ENCODE measurements at regions not wholly inside any gene's neighbourhood (a gene's known extent, or its start where the extent isn't known, plus 50 kb on each side); places are given as distances from the start of the nearest gene placed in this dataset.
A peak's percentile ranks its signal among the peaks of the same experiment; 100 is the strongest.

DNA sequence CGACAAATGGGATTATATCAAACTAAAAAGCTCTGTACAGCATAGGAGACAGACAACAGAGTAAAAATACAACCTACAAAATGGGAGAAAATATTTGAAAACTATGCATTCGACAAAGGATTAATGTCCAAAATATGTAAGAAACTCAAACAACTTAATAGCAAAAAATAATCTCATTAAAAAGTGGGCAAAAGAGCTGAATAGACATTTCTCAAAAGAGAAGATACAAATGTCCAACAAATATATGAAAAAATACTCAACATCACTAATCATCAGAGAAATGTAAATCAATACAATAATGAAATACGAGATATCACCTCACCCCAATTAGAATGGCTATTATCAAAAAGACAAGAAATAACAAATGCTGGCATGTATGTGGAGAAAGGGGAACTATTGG lies 272.9 kb downstream of the KLHL13 start:
- H3K4me1 ChIP-seq, result no peaks in the 10 kb centered on the region
- no peak overlapping the region for H3K9ac ChIP-seq
- H3K36me3 Mint-ChIP-seq, result no peaks in the 10 kb centered on the region
- H2AFZ ChIP-seq (replicated peaks), result no peak overlapping the region
- no peaks in the 10 kb centered on the region for H3K27me3 Mint-ChIP-seq (ENCODE audit: insufficient read depth, low read depth)
- no peaks in the 10 kb centered on the region for H3F3A ChIP-seq (ENCODE audit: low read depth)
- peaks cover 2% of the 10 kb centered on the region for H3K9me3 Mint-ChIP-seq
- no peak overlapping the region for H3K4me2 ChIP-seq
- no peaks in the 10 kb centered on the region for H4K20me1 ChIP-seq (ENCODE audit: low read depth)
- no peak overlapping the region for H3K27ac ChIP-seq
- no peak for DNase-seq (ENCODE audit: low spot score)
- H3K27me3 ChIP-seq, result no peaks in the 10 kb centered on the region
- no peak overlapping the region for H3K4me3 Mint-ChIP-seq
- H3K4me3 ChIP-seq, result no peak overlapping the region
- H3K27ac Mint-ChIP-seq, result no peak overlapping the region
- no peaks in the 10 kb centered on the region for H3K36me3 ChIP-seq
- H3K79me2 ChIP-seq (ENCODE audit: low read depth), result no peaks in the 10 kb centered on the region
- TF ChIP-seq CTCF (IDR thresholded peaks at IDR 0.05), result no peak
- TF ChIP-seq EZH2 (IDR thresholded peaks at IDR 0.05), result no peak
- no peak for TF ChIP-seq EZH2phosphoT487 (IDR thresholded peaks at IDR 0.05)
- peaks cover 3% of the 10 kb centered on the region for H3K4me1 Mint-ChIP-seq
- H3K9me3 ChIP-seq (ENCODE audit: low read depth), result no peaks in the 10 kb centered on the region

GRCh38 chrX:117840645-117841044 lies 276.0 kb downstream of the KLHL13 start:
- no peak overlapping the region for H3K27ac Mint-ChIP-seq
- H3K4me1 Mint-ChIP-seq, result no peaks in the 10 kb centered on the region
- Histone ChIP-seq H3K9me3 (ENCODE audit: low read depth) (no peaks in the 10 kb centered on the region), H3K4me1 (no peaks in the 10 kb centered on the region), H3K4me2 (no peak overlapping the region), H4K20me1 (ENCODE audit: low read depth) (no peaks in the 10 kb centered on the region), H3K27ac (no peak overlapping the region), H3K27me3 (no peaks in the 10 kb centered on the region), H3F3A (ENCODE audit: low read depth) (no peaks in the 10 kb centered on the region), H3K79me2 (ENCODE audit: low read depth) (no peaks in the 10 kb centered on the region), H3K9ac (no peak overlapping the region), H3K4me3 (no peak overlapping the region), H2AFZ (replicated peaks) (no peak overlapping the region), H3K36me3 (no peaks in the 10 kb centered on the region)
- H3K4me3 Mint-ChIP-seq, result no peak overlapping the region
- no peaks in the 10 kb centered on the region for H3K36me3 Mint-ChIP-seq
- H3K9me3 Mint-ChIP-seq, result peaks cover 2% of the 10 kb centered on the region
- no peaks in the 10 kb centered on the region for H3K27me3 Mint-ChIP-seq (ENCODE audit: insufficient read depth, low read depth)
- no peak for DNase-seq (ENCODE audit: low spot score)
- TF ChIP-seq EZH2phosphoT487 (IDR thresholded peaks at IDR 0.05) (no peak), EZH2 (IDR thresholded peaks at IDR 0.05) (no peak), CTCF (IDR thresholded peaks at IDR 0.05) (no peak)

GRCh38 chrX:117839544-117839943 lies 277.1 kb downstream of the KLHL13 start:
- Mint-ChIP-seq H3K4me3 (no peak overlapping the region), H3K4me1 (peaks cover 5% of the 10 kb centered on the region), H3K27me3 (ENCODE audit: insufficient read depth, low read depth) (no peaks in the 10 kb centered on the region)

More at GRCh38 chrX:117839544-117839943, 277.1 kb downstream of the KLHL13 start:
- Histone ChIP-seq H3K4me1 (no peaks in the 10 kb centered on the region), H3K36me3 (no peaks in the 10 kb centered on the region), H3K27ac (no peak overlapping the region), H3K4me2 (no peak overlapping the region), H3K9me3 (ENCODE audit: low read depth) (no peaks in the 10 kb centered on the region), H3K4me3 (no peak overlapping the region), H4K20me1 (ENCODE audit: low read depth) (no peaks in the 10 kb centered on the region), H2AFZ (replicated peaks) (no peak overlapping the region), H3K27me3 (no peaks in the 10 kb centered on the region), H3F3A (ENCODE audit: low read depth) (no peaks in the 10 kb centered on the region), H3K79me2 (ENCODE audit: low read depth) (no peaks in the 10 kb centered on the region), H3K9ac (no peak overlapping the region)
- no peak overlapping the region for H3K27ac Mint-ChIP-seq
- DNase-seq (ENCODE audit: low spot score), result no peak
- H3K36me3 Mint-ChIP-seq, result no peaks in the 10 kb centered on the region
- H3K9me3 Mint-ChIP-seq, result peaks cover 2% of the 10 kb centered on the region
- TF ChIP-seq EZH2 (IDR thresholded peaks at IDR 0.05) (no peak), CTCF (IDR thresholded peaks at IDR 0.05) (peak; percentile 15), EZH2phosphoT487 (IDR thresholded peaks at IDR 0.05) (no peak)

Data from neural progenitor cell (in vitro differentiated cells).